WTC11 (cell line): ENCODE measurements at regions not wholly inside any gene's neighbourhood (a gene's known extent, or its start where the extent isn't known, plus 50 kb on each side); places are given as distances from the start of the nearest gene placed in this dataset.

Experiments used
- ATAC-seq: fragments of 200-7000 bp; cut with Tn5 transposase; 2 replicates; pipeline ENCODE4 v1.10.0; 2021; ENCODE audit warnings: mild to moderate bottlenecking, moderate library complexity
- CTCF ChIA-PET: fragments of 300-600 bp; sonication (Branson Sonifier 250); formaldehyde crosslinking; loops from one replicate; lab custom pipeline; 2021; ENCODE audit warnings: antibody characterized with exemption; lab: Charles Lee
- POLR2A ChIA-PET: fragments of 350-600 bp; sonication (Branson Sonifier 250); formaldehyde crosslinking; loops from one replicate; lab custom pipeline; 2021; ENCODE audit warnings: antibody characterized with exemption; lab: Charles Lee
- DNase-seq: peaks from one replicate; pipeline ENCODE4 v3.0.0; 2021; ENCODE audit warnings: low spot score
- H3K27ac Mint-ChIP-seq: 2 replicates; pipeline ENCODE4 v1.8.0; 2021; ENCODE audit warnings: mixed read lengths
- H3K27me3 Mint-ChIP-seq: 2 replicates; pipeline ENCODE4 v1.8.0; 2021; ENCODE audit warnings: low read depth, mild to moderate bottlenecking, moderate library complexity, mixed read lengths
- H3K36me3 Mint-ChIP-seq: 2 replicates; pipeline ENCODE4 v1.8.0; 2021; ENCODE audit warnings: mixed read lengths
- H3K4me1 Mint-ChIP-seq: 2 replicates; pipeline ENCODE4 v1.8.0; 2022; ENCODE audit warnings: mixed read lengths
- H3K4me3 Mint-ChIP-seq: 2 replicates; pipeline ENCODE4 v1.8.0; 2021; ENCODE audit warnings: mild to moderate bottlenecking, moderate library complexity, mixed read lengths
- H3K9me3 Mint-ChIP-seq: 2 replicates; pipeline ENCODE4 v1.8.0; 2021; ENCODE audit warnings: mixed read lengths
- ATF6 ChIP-seq: sonication (generic); formaldehyde crosslinking; IDR thresholded peaks from 2 replicates; pipeline ENCODE4 v1.8.1; 2023; ENCODE audit warnings: mild to moderate bottlenecking, missing genetic modification reagents
- CREB1 ChIP-seq: sonication (generic); formaldehyde crosslinking; IDR thresholded peaks from 2 replicates; pipeline ENCODE4 v1.8.0; 2023; ENCODE audit warnings: mild to moderate bottlenecking, missing genetic modification reagents
- E2F1 ChIP-seq: sonication (generic); formaldehyde crosslinking; IDR thresholded peaks from 2 replicates; pipeline ENCODE4 v1.8.0; 2022; ENCODE audit warnings: mild to moderate bottlenecking, missing genetic modification reagents
- E2F4 ChIP-seq: sonication (generic); formaldehyde crosslinking; IDR thresholded peaks from 2 replicates; pipeline ENCODE4 v1.8.1; 2022; ENCODE audit warnings: low read depth, mild to moderate bottlenecking, moderate library complexity, missing genetic modification reagents, borderline replicate concordance
- ESRRA ChIP-seq: sonication (generic); formaldehyde crosslinking; IDR thresholded peaks from 2 replicates; pipeline ENCODE4 v1.8.1; 2022; ENCODE audit warnings: mild to moderate bottlenecking, missing genetic modification reagents, borderline replicate concordance
- JAZF1 ChIP-seq: fragments of 250-450 bp; sonication (Bioruptor Pico); IDR thresholded peaks from 2 replicates; pipeline ENCODE4 v1.9.0; 2021; ENCODE audit warnings: moderate library complexity, mild to moderate bottlenecking, inconsistent platforms
- MAX ChIP-seq: sonication (generic); formaldehyde crosslinking; IDR thresholded peaks from 2 replicates; pipeline ENCODE4 v1.8.0; 2022; ENCODE audit warnings: mild to moderate bottlenecking, missing genetic modification reagents
- MXD4 ChIP-seq: fragments of 250-450 bp; sonication (Bioruptor Pico); IDR thresholded peaks from 2 replicates; pipeline ENCODE4 v1.8.0; 2021; ENCODE audit warnings: mild to moderate bottlenecking, moderate library complexity, borderline replicate concordance
- NFATC4 ChIP-seq: fragments of 250-450 bp; sonication (Bioruptor Pico); IDR thresholded peaks from 2 replicates; pipeline ENCODE4 v1.9.0; 2021; ENCODE audit warnings: mild to moderate bottlenecking
- NR1H2 ChIP-seq: sonication (generic); formaldehyde crosslinking; IDR thresholded peaks from 2 replicates; pipeline ENCODE4 v1.9.0; 2021; ENCODE audit warnings: mild to moderate bottlenecking, moderate library complexity, missing genetic modification reagents
- OVOL2 ChIP-seq: fragments of 250-450 bp; sonication (Bioruptor Pico); IDR thresholded peaks from 2 replicates; pipeline ENCODE4 v1.9.0; 2021; ENCODE audit warnings: mild to moderate bottlenecking, borderline replicate concordance
- SOX15 ChIP-seq: fragments of 250-450 bp; sonication (Bioruptor Pico); IDR thresholded peaks from 2 replicates; pipeline ENCODE4 v1.9.0; 2021; ENCODE audit warnings: mild to moderate bottlenecking
- USF2 ChIP-seq: sonication (generic); formaldehyde crosslinking; IDR thresholded peaks from 2 replicates; pipeline ENCODE4 v1.8.1; 2023; ENCODE audit warnings: mild to moderate bottlenecking, missing genetic modification reagents, moderate library complexity
- ZMAT4 ChIP-seq: fragments of 250-450 bp; sonication (Bioruptor Pico); IDR thresholded peaks from 2 replicates; pipeline ENCODE4 v1.9.0; 2021; ENCODE audit warnings: mild to moderate bottlenecking
- ZNF121 ChIP-seq: sonication (generic); formaldehyde crosslinking; IDR thresholded peaks from 2 replicates; pipeline ENCODE4 v1.8.0; 2023; ENCODE audit warnings: missing genetic modification reagents
- ZNF219 ChIP-seq: sonication (generic); formaldehyde crosslinking; IDR thresholded peaks from 2 replicates; pipeline ENCODE4 v1.8.0; 2023; ENCODE audit warnings: missing genetic modification reagents, mild to moderate bottlenecking, borderline replicate concordance
- ZNF232 ChIP-seq: sonication (generic); formaldehyde crosslinking; IDR thresholded peaks from 2 replicates; pipeline ENCODE4 v1.8.0; 2022; ENCODE audit warnings: mild to moderate bottlenecking, missing genetic modification reagents
- ZSCAN18 ChIP-seq: fragments of 250-450 bp; sonication (Bioruptor Pico); IDR thresholded peaks from 2 replicates; pipeline ENCODE4 v2.1.2; 2022; ENCODE audit warnings: mild to moderate bottlenecking, moderate library complexity

GRCh38 chr2:122163617-122164016, 408.2 kb downstream of the TSN start:
- no peak for ATAC-seq
- TF ChIP-seq NR1H2 (CRISPR knock-in tag) (no peak), USF2 (CRISPR knock-in tag) (no peak), ZNF121 (CRISPR knock-in tag) (no peak), ZMAT4 (no peak), ESRRA (no peak), ZNF232 (CRISPR knock-in tag) (no peak), NFATC4 (CRISPR knock-in tag) (no peak), SOX15 (CRISPR knock-in tag) (no peak), E2F1 (CRISPR knock-in tag) (no peak), E2F4 (CRISPR knock-in tag) (no peak)
- no peak overlapping the region for H3K27ac Mint-ChIP-seq
- POLR2A ChIA-PET: no interaction called here
- no peak for DNase-seq
- no peaks in the 10 kb centered on the region for H3K36me3 Mint-ChIP-seq
- no peaks in the 10 kb centered on the region for H3K9me3 Mint-ChIP-seq
- CTCF ChIA-PET: no interaction called here
- no peaks in the 10 kb centered on the region for H3K27me3 Mint-ChIP-seq
- no peak overlapping the region for H3K4me3 Mint-ChIP-seq
- no peaks in the 10 kb centered on the region for H3K4me1 Mint-ChIP-seq

- Mint-ChIP-seq H3K4me3 (no peak overlapping the region), H3K36me3 (no peaks in the 10 kb centered on the region), H3K27ac (no peak overlapping the region), H3K27me3 (no peaks in the 10 kb centered on the region), H3K4me1 (no peaks in the 10 kb centered on the region), H3K9me3 (no peaks in the 10 kb centered on the region)
- ChIA-PET POLR2A (no interaction called here), CTCF (no interaction called here)
- ATAC-seq (no peak), DNase-seq (no peak)
- TF ChIP-seq ZNF219 (CRISPR knock-in tag) (no peak), ZSCAN18 (CRISPR knock-in tag) (no peak), ATF6 (CRISPR knock-in tag) (no peak), MXD4 (CRISPR knock-in tag) (no peak), MAX (CRISPR knock-in tag) (no peak), CREB1 (no peak), OVOL2 (CRISPR knock-in tag) (no peak), ESRRA (no peak), JAZF1 (CRISPR knock-in tag) (no peak)
Observed at GRCh38 chr2:122164964-122165363, 409.5 kb downstream of the TSN start.
